ENCODE measurements at regions not wholly inside any gene's neighbourhood (a gene's known extent, or its start where the extent isn't known, plus 50 kb on each side); places are given as distances from the start of the nearest gene placed in this dataset.

DNA sequence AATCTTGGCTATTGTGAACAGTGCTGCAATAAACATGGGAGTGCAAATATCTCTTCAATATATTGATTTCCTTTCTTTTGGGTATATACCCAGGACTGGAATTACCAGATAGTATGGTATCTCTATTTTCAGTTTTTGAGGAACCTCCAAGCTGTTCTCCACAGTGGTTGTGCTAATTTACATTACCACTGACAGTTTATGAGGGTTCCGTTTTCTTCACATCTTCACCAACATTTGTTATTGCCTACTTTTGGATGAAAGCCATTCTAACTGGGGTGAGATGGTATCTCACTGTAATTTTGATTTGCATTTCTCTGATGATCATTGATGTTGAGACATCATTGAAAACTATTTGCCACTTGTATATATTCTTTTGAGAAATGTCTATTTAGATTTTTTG, 79.6 kb upstream of the ZNF827 start:
- no peak overlapping the region for H3K4me3 ChIP-seq (ENCODE audit: insufficient read depth, low read length, poor library complexity, severe bottlenecking)
- H3K27me3 ChIP-seq (ENCODE audit: low read length) = no peaks in the 10 kb centered on the region
- H3K4me2 ChIP-seq (ENCODE audit: low read depth, low read length, poor library complexity, severe bottlenecking) = no peak overlapping the region
- H2AFZ ChIP-seq (ENCODE audit: low read depth, low read length, severe bottlenecking) = no peak overlapping the region
- TF ChIP-seq CTCF (IDR thresholded peaks at IDR 0.05; ENCODE audit: insufficient read depth, low read length, poor library complexity, severe bottlenecking) (no peak), EZH2phosphoT487 (conservative IDR thresholded peaks at IDR 0.05; ENCODE audit: low read length) (no peak)
- H3K36me3 ChIP-seq (ENCODE audit: low read length) = no peaks in the 10 kb centered on the region
- H3K9me3 ChIP-seq (ENCODE audit: insufficient read depth, low read length) = no peaks in the 10 kb centered on the region
- no peaks in the 10 kb centered on the region for H3K9me2 ChIP-seq (replicated peaks; ENCODE audit: insufficient read depth, low read length)
- H3K27ac ChIP-seq (ENCODE audit: low read depth, low read length) = no peak overlapping the region
- no peak overlapping the region for H3K9ac ChIP-seq (ENCODE audit: low read length)
- no peaks in the 10 kb centered on the region for H3K79me2 ChIP-seq (ENCODE audit: insufficient read depth, low read length)
- no peaks in the 10 kb centered on the region for H3F3A ChIP-seq (ENCODE audit: insufficient read depth)
- no peaks in the 10 kb centered on the region for H4K20me1 ChIP-seq (ENCODE audit: low read depth, low read length)

DNA sequence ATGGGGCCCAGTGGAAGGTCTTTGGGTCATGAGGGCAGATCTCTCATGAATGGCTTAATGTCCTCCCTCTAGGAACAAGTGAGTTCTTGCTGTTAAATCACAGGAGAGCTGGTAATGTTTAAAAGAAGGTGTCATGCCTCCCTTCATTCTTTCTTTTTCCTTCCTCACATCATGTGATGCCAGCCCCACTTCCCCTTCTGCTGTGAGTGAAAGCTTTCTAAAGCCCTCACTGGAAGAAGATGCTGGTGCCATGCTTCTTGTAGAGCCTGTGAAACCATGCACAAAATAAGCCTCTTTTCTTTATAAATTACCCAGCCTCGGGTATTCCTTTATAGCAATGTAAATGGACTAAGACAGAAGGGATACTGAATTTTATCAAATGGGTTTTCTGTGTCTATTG, 66.1 kb upstream of the ZNF827 start:
- Histone ChIP-seq H3K9me2 (replicated peaks; ENCODE audit: insufficient read depth, low read length) (no peaks in the 10 kb centered on the region), H3K36me3 (ENCODE audit: low read length) (no peaks in the 10 kb centered on the region), H3K79me2 (ENCODE audit: insufficient read depth, low read length) (no peaks in the 10 kb centered on the region), H3K9ac (ENCODE audit: low read length) (no peak overlapping the region), H3F3A (ENCODE audit: insufficient read depth) (no peaks in the 10 kb centered on the region), H4K20me1 (ENCODE audit: low read depth, low read length) (no peaks in the 10 kb centered on the region), H3K4me2 (ENCODE audit: low read depth, low read length, poor library complexity, severe bottlenecking) (no peak overlapping the region), H3K27me3 (ENCODE audit: low read length) (no peaks in the 10 kb centered on the region), H3K9me3 (ENCODE audit: insufficient read depth, low read length) (no peaks in the 10 kb centered on the region), H2AFZ (ENCODE audit: low read depth, low read length, severe bottlenecking) (peak overlapping the region; percentile 34), H3K27ac (ENCODE audit: low read depth, low read length) (no peak overlapping the region), H3K4me3 (ENCODE audit: insufficient read depth, low read length, poor library complexity, severe bottlenecking) (no peak overlapping the region)
- TF ChIP-seq EZH2phosphoT487 (conservative IDR thresholded peaks at IDR 0.05; ENCODE audit: low read length) (no peak), CTCF (IDR thresholded peaks at IDR 0.05; ENCODE audit: insufficient read depth, low read length, poor library complexity, severe bottlenecking) (no peak)

DNA sequence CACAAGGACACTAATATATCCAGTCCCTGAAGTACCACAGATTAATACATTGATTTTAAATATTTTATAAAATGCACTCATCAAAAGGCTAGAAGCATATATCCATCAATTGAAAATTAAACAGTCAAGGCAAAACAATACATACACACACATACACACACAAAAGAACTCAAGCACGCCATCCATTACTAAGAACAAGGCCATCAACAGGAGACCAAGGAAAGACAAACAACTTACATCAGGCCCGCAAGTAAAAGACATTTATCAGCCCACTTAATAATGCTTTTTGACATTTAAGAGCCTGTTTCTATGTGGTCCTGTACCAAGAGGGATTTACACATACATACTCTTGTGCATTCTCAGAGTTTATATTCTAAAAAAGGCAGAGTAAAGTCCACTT, 50.0 kb upstream of the ZNF827 start:
- H3K79me2 ChIP-seq (ENCODE audit: insufficient read depth, low read length) = no peaks in the 10 kb centered on the region
- TF ChIP-seq EZH2phosphoT487 (conservative IDR thresholded peaks at IDR 0.05; ENCODE audit: low read length) = no peak
- TF ChIP-seq CTCF (IDR thresholded peaks at IDR 0.05; ENCODE audit: insufficient read depth, low read length, poor library complexity, severe bottlenecking) = no peak
- no peaks in the 10 kb centered on the region for H3K9me2 ChIP-seq (replicated peaks; ENCODE audit: insufficient read depth, low read length)
- H3K27ac ChIP-seq (ENCODE audit: low read depth, low read length) = no peak overlapping the region
- H3K4me3 ChIP-seq (ENCODE audit: insufficient read depth, low read length, poor library complexity, severe bottlenecking) = no peak overlapping the region
- H4K20me1 ChIP-seq (ENCODE audit: low read depth, low read length) = no peaks in the 10 kb centered on the region
- no peaks in the 10 kb centered on the region for H3K27me3 ChIP-seq (ENCODE audit: low read length)
- H3K36me3 ChIP-seq (ENCODE audit: low read length) = no peaks in the 10 kb centered on the region
- H3F3A ChIP-seq (ENCODE audit: insufficient read depth) = no peaks in the 10 kb centered on the region
- H3K9me3 ChIP-seq (ENCODE audit: insufficient read depth, low read length) = no peaks in the 10 kb centered on the region
- H3K4me2 ChIP-seq (ENCODE audit: low read depth, low read length, poor library complexity, severe bottlenecking) = no peak overlapping the region
- H2AFZ ChIP-seq (ENCODE audit: low read depth, low read length, severe bottlenecking) = no peak overlapping the region
- H3K9ac ChIP-seq (ENCODE audit: low read length) = no peak overlapping the region

All from SU-DHL-6 (cell line).